ENCODE measurements at regions not wholly inside any gene's neighbourhood (a gene's known extent, or its start where the extent isn't known, plus 50 kb on each side); places are given as distances from the start of the nearest gene placed in this dataset.

GRCh38 chr4:123606336-123606735 lies 209.7 kb downstream of the SPRY1 start:
- TF ChIP-seq, protein P1, sequence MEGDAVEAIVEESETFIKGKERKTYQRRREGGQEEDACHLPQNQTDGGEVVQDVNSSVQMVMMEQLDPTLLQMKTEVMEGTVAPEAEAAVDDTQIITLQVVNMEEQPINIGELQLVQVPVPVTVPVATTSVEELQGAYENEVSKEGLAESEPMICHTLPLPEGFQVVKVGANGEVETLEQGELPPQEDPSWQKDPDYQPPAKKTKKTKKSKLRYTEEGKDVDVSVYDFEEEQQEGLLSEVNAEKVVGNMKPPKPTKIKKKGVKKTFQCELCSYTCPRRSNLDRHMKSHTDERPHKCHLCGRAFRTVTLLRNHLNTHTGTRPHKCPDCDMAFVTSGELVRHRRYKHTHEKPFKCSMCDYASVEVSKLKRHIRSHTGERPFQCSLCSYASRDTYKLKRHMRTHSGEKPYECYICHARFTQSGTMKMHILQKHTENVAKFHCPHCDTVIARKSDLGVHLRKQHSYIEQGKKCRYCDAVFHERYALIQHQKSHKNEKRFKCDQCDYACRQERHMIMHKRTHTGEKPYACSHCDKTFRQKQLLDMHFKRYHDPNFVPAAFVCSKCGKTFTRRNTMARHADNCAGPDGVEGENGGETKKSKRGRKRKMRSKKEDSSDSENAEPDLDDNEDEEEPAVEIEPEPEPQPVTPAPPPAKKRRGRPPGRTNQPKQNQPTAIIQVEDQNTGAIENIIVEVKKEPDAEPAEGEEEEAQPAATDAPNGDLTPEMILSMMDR (IDR thresholded peaks at IDR 0.05) = no peak
- TF ChIP-seq ZSCAN18 (CRISPR knock-in tag; IDR thresholded peaks at IDR 0.05) (no peak), PRDM15 (CRISPR knock-in tag; IDR thresholded peaks at IDR 0.05) (no peak), MAX (CRISPR knock-in tag; IDR thresholded peaks at IDR 0.05) (no peak), STAT6 (CRISPR knock-in tag; conservative IDR thresholded peaks at IDR 0.05; ENCODE audit: low read depth) (no peak), KAT7 (CRISPR knock-in tag; IDR thresholded peaks at IDR 0.05; ENCODE audit: borderline replicate concordance) (no peak), GRHL2 (CRISPR knock-in tag; IDR thresholded peaks at IDR 0.05; ENCODE audit: insufficient replicate concordance, severe bottlenecking) (no peak), NR3C1 (CRISPR knock-in tag; conservative IDR thresholded peaks at IDR 0.05; ENCODE audit: low read depth) (no peak), CBFB (CRISPR knock-in tag; IDR thresholded peaks at IDR 0.05; ENCODE audit: low read depth) (no peak), ELF4 (CRISPR knock-in tag; IDR thresholded peaks at IDR 0.05; ENCODE audit: low read depth) (no peak)
- TF ChIP-seq, protein P2, sequence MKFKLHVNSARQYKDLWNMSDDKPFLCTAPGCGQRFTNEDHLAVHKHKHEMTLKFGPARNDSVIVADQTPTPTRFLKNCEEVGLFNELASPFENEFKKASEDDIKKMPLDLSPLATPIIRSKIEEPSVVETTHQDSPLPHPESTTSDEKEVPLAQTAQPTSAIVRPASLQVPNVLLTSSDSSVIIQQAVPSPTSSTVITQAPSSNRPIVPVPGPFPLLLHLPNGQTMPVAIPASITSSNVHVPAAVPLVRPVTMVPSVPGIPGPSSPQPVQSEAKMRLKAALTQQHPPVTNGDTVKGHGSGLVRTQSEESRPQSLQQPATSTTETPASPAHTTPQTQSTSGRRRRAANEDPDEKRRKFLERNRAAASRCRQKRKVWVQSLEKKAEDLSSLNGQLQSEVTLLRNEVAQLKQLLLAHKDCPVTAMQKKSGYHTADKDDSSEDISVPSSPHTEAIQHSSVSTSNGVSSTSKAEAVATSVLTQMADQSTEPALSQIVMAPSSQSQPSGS (CRISPR knock-in tag; IDR thresholded peaks at IDR 0.05; ENCODE audit: borderline replicate concordance, low read depth) = no peak
- TF ChIP-seq, protein P3, sequence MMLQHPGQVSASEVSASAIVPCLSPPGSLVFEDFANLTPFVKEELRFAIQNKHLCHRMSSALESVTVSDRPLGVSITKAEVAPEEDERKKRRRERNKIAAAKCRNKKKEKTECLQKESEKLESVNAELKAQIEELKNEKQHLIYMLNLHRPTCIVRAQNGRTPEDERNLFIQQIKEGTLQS (CRISPR knock-in tag; conservative IDR thresholded peaks at IDR 0.05) = no peak

All from WTC11 (cell line).